Effector CD4-positive, alpha-beta T cell (primary cell): ENCODE measurements at regions not wholly inside any gene's neighbourhood (a gene's known extent, or its start where the extent isn't known, plus 50 kb on each side); places are given as distances from the start of the nearest gene placed in this dataset.
"Not testable (repeated sequence)": the region's sequence is repeated elsewhere in the genome, so short reads cannot be mapped to it uniquely, and the experiment has no call there.

Experiments
- DNase-seq: peaks from one replicate; pipeline ENCODE4 v3.0.0-alpha.2; 2020

GRCh38 chr6:168960551-168961263 is 292.9 kb downstream of the THBS2 start:
- DNase-seq, result no peak

- DNase-seq, result no peak
Measured at GRCh38 chr6:168959696-168960095, 293.9 kb downstream of the THBS2 start.

- peak; percentile 11 for DNase-seq
Measured at GRCh38 chr6:168956884-168957730, 296.5 kb downstream of the THBS2 start.

GRCh38 chr6:168956141-168956838 is 297.4 kb downstream of the THBS2 start:
- DNase-seq, result no peak

- no peak for DNase-seq
Measured at GRCh38 chr6:168953461-168953860, 300.2 kb downstream of the THBS2 start.

- no peak for DNase-seq
Measured at GRCh38 chr6:168951217-168951616, 302.4 kb downstream of the THBS2 start.

GRCh38 chr6:168950858-168951214 is 302.8 kb downstream of the THBS2 start:
- no peak for DNase-seq

GRCh38 chr6:168949981-168950857 is 303.4 kb downstream of the THBS2 start:
- no peak for DNase-seq

GRCh38 chr6:168948990-168949531 is 304.6 kb downstream of the THBS2 start:
- no peak for DNase-seq

GRCh38 chr6:168948002-168948401 is 305.6 kb downstream of the THBS2 start:
- DNase-seq, result no peak

GRCh38 chr6:168943231-168943905 is 310.3 kb downstream of the THBS2 start:
- DNase-seq, result no peak

GRCh38 chr6:168942646-168943045 is 311.0 kb downstream of the THBS2 start:
- DNase-seq, result no peak

- no peak for DNase-seq
Measured at GRCh38 chr6:168941036-168941435, 312.6 kb downstream of the THBS2 start.

- DNase-seq, result no peak
Measured at GRCh38 chr6:168939796-168940195, 313.9 kb downstream of the THBS2 start.

- DNase-seq, result no peak
Measured at GRCh38 chr6:168939041-168939440, 314.6 kb downstream of the THBS2 start.

- no peak for DNase-seq
Measured at GRCh38 chr6:168938546-168938945, 315.1 kb downstream of the THBS2 start.

GRCh38 chr6:168937054-168937453 is 316.6 kb downstream of the THBS2 start:
- no peak for DNase-seq

GRCh38 chr6:168935628-168936010 is 318.0 kb downstream of the THBS2 start:
- DNase-seq, result no peak

GRCh38 chr6:168934660-168935627 is 318.7 kb downstream of the THBS2 start:
- no peak for DNase-seq

- DNase-seq, result not testable (repeated sequence)
Measured at GRCh38 chr6:168932171-168932570, 321.5 kb downstream of the THBS2 start.
